Mesenchymal stem cell (in vitro differentiated cells and primary cell): ENCODE measurements at regions not wholly inside any gene's neighbourhood (a gene's known extent, or its start where the extent isn't known, plus 50 kb on each side); places are given as distances from the start of the nearest gene placed in this dataset.
A peak's percentile ranks its signal among the peaks of the same experiment; 100 is the strongest.

ENCODE experiments used
- DNase-seq: peaks from one replicate; pipeline ENCODE4 v3.0.0-alpha.2; 2013
- H2AFZ ChIP-seq: one replicate; pipeline ENCODE4 v1.6.1; 2013; ENCODE audit warnings: low read depth, mild to moderate bottlenecking, control low read depth, inconsistent platforms, low read length, moderate library complexity
- H2AK5ac ChIP-seq: 2 replicates; pipeline ENCODE4 v1.6.1; 2013; ENCODE audit warnings: low read length, moderate library complexity, mild to moderate bottlenecking, inconsistent platforms; ENCODE audit not compliant: severe bottlenecking
- H2BK120ac ChIP-seq: one replicate; pipeline ENCODE4 v1.6.1; 2013; ENCODE audit warnings: low read depth, mild to moderate bottlenecking, inconsistent platforms, low read length, moderate library complexity
- H2BK12ac ChIP-seq, 2 experiments: one replicate each; pipeline ENCODE4 v1.6.1; 2013; ENCODE audit warnings: inconsistent platforms in 2 of 2, low read length in 2 of 2, mild to moderate bottlenecking in 2 of 2, moderate library complexity in 2 of 2, control low read depth in 1 of 2
- H2BK15ac ChIP-seq: one replicate; pipeline ENCODE4 v1.6.1; 2013; ENCODE audit warnings: mild to moderate bottlenecking, low read depth, inconsistent platforms; ENCODE audit not compliant: poor library complexity, severe bottlenecking
- H2BK5ac ChIP-seq: 2 replicates; pipeline ENCODE4 v1.6.1; 2013; ENCODE audit warnings: low read depth, mild to moderate bottlenecking, low read length, control low read depth, inconsistent platforms; ENCODE audit not compliant: poor library complexity, severe bottlenecking
- H3K14ac ChIP-seq, 2 experiments: one replicate each; pipeline ENCODE4 v1.6.1; 2013; ENCODE audit warnings: inconsistent platforms in 2 of 2, low read length in 2 of 2, control low read depth in 1 of 2, mild to moderate bottlenecking in 1 of 2, moderate library complexity in 1 of 2
- H3K18ac ChIP-seq, 2 experiments: one replicate each; pipeline ENCODE4 v1.6.1; 2013; ENCODE audit warnings: inconsistent platforms in 2 of 2, low read length in 2 of 2, control low read depth in 1 of 2, low read depth in 1 of 2, mild to moderate bottlenecking in 1 of 2
- H3K23ac ChIP-seq, 2 experiments: one replicate each; pipeline ENCODE4 v1.6.1; 2013; ENCODE audit warnings: inconsistent platforms in 2 of 2, low read length in 2 of 2, mild to moderate bottlenecking in 2 of 2, moderate library complexity in 2 of 2, control low read depth in 1 of 2
- H3K27ac ChIP-seq: 2 replicates; pipeline ENCODE4 v1.5.1; 2013; ENCODE audit warnings: mild to moderate bottlenecking, moderate library complexity, low read length, control low read depth, inconsistent platforms; ENCODE audit not compliant: poor library complexity, severe bottlenecking
- H3K27me3 ChIP-seq, 2 experiments: 2 replicates each; pipeline versions ENCODE4 v1.6.1 to v1.7.0; 2013; ENCODE audit warnings: low read length in 2 of 2, mild to moderate bottlenecking in 2 of 2, moderate library complexity in 2 of 2, control low read depth in 1 of 2, inconsistent platforms in 1 of 2; ENCODE audit not compliant: control insufficient read depth in 1 of 2, insufficient read depth in 1 of 2
- H3K36me3 ChIP-seq, 2 experiments: 2 replicates each; pipeline versions ENCODE4 v1.6.1 to v1.7.0; 2013; ENCODE audit warnings: low read length in 2 of 2, control low read depth in 1 of 2, inconsistent platforms in 1 of 2, low read depth in 1 of 2, mild to moderate bottlenecking in 1 of 2; ENCODE audit not compliant: insufficient read depth in 2 of 2, control insufficient read depth in 1 of 2
- H3K4ac ChIP-seq, 2 experiments: one replicate each; pipeline ENCODE4 v1.6.1; 2013; ENCODE audit warnings: inconsistent platforms in 2 of 2, low read length in 2 of 2, mild to moderate bottlenecking in 2 of 2, moderate library complexity in 2 of 2, control low read depth in 1 of 2, low read depth in 1 of 2
- H3K4me1 ChIP-seq: 2 replicates; pipeline ENCODE4 v1.6.1; 2013; ENCODE audit warnings: low read depth, low read length, control low read depth; ENCODE audit not compliant: control insufficient read depth, insufficient read depth
- H3K4me2 ChIP-seq: 2 replicates; pipeline ENCODE4 v1.6.1; 2013; ENCODE audit warnings: low read length, mild to moderate bottlenecking, inconsistent platforms; ENCODE audit not compliant: poor library complexity, severe bottlenecking
- H3K4me3 ChIP-seq, 2 experiments: 2 replicates each; pipeline versions ENCODE4 v1.5.1 to v1.7.0; 2013; ENCODE audit warnings: low read length in 2 of 2, mild to moderate bottlenecking in 2 of 2, control low read depth in 1 of 2, low read depth in 1 of 2; ENCODE audit not compliant: insufficient read depth in 1 of 2
- H3K79me1 ChIP-seq: replicated peaks from 2 replicates; pipeline ENCODE4 v1.6.1; 2013; ENCODE audit warnings: mild to moderate bottlenecking, control low read depth, low read length, inconsistent platforms; ENCODE audit not compliant: poor library complexity, severe bottlenecking
- H3K9ac ChIP-seq: 2 replicates; pipeline ENCODE4 v1.7.0; 2013; ENCODE audit warnings: mild to moderate bottlenecking, low read length, moderate library complexity
- H3K9me3 ChIP-seq: 2 replicates; pipeline ENCODE4 v1.7.0; 2013; ENCODE audit warnings: mild to moderate bottlenecking, low read length; ENCODE audit not compliant: control insufficient read depth
- H4K8ac ChIP-seq: one replicate; pipeline ENCODE4 v1.6.1; 2013; ENCODE audit warnings: inconsistent platforms, mild to moderate bottlenecking, low read length, moderate library complexity
- H4K91ac ChIP-seq: one replicate; pipeline ENCODE4 v1.6.1; 2013; ENCODE audit warnings: mild to moderate bottlenecking, low read length, inconsistent platforms
- WGBS: methylation state at CpG from one replicate; pipeline ENCODE4 v1.1.7; 2013; ENCODE audit warnings: mixed read lengths; 5-methylcytosine and 5-hydroxymethylcytosine counted together

- 75% methylated on average over 8 of the region's 8 CpGs for WGBS
- no peak overlapping the region for H3K18ac ChIP-seq
- DNase-seq: no peak
- no peaks in the 10 kb centered on the region for H3K36me3 ChIP-seq
- H2AFZ ChIP-seq: no peak overlapping the region
- H2BK5ac ChIP-seq: no peak overlapping the region
- peaks cover 2% of the 10 kb centered on the region for H3K4me1 ChIP-seq
- no peak overlapping the region for H3K9ac ChIP-seq
- no peak overlapping the region for H2BK120ac ChIP-seq
- H3K23ac ChIP-seq: no peak overlapping the region
- H3K27ac ChIP-seq: no peak overlapping the region
- no peak overlapping the region for H2BK12ac ChIP-seq
- H4K91ac ChIP-seq: no peak overlapping the region
- H2BK15ac ChIP-seq: no peak overlapping the region
- no peak overlapping the region for H3K4ac ChIP-seq
- H3K79me1 ChIP-seq: no peaks in the 10 kb centered on the region
- H3K14ac ChIP-seq: no peak overlapping the region
- H3K27me3 ChIP-seq: peaks cover 0 to 54% of the 10 kb centered on the region in 2 experiments
- no peak overlapping the region for H2AK5ac ChIP-seq
- H4K8ac ChIP-seq: no peak overlapping the region
- no peak overlapping the region for H3K4me3 ChIP-seq
- H3K9me3 ChIP-seq: no peaks in the 10 kb centered on the region
- H3K4me2 ChIP-seq: no peak overlapping the region
Observed at GRCh38 chr11:19552161-19552560, 160.5 kb upstream of the NAV2 start.

GRCh38 chr11:19551457-19551856 lies 161.2 kb upstream of the NAV2 start:
- Histone ChIP-seq H2BK120ac (no peak overlapping the region), H3K27ac (no peak overlapping the region), H4K91ac (no peak overlapping the region), H3K4me2 (no peak overlapping the region), H3K4me1 (peaks cover 2% of the 10 kb centered on the region), H3K9me3 (no peaks in the 10 kb centered on the region), H2AK5ac (no peak overlapping the region), H3K9ac (no peak overlapping the region), H2BK5ac (no peak overlapping the region), H3K23ac (no peak overlapping the region), H3K27me3 (peaks cover 0 to 59% of the 10 kb centered on the region in 2 experiments), H3K18ac (no peak overlapping the region), H2AFZ (no peak overlapping the region), H3K4ac (no peak overlapping the region), H2BK15ac (no peak overlapping the region), H3K79me1 (no peaks in the 10 kb centered on the region), H2BK12ac (no peak overlapping the region), H3K4me3 (no peak overlapping the region), H3K14ac (no peak overlapping the region), H4K8ac (no peak overlapping the region), H3K36me3 (no peaks in the 10 kb centered on the region)
- WGBS: 87% methylated on average over 3 of the region's 4 CpGs
- DNase-seq: no peak

- WGBS: 83% methylated on average over 3 of the region's 3 CpGs
- Histone ChIP-seq H2AFZ (no peak overlapping the region), H2AK5ac (no peak overlapping the region), H3K4me2 (no peak overlapping the region), H3K9ac (peak overlapping the region; percentile 12), H3K27me3 (peaks cover 0 to 68% of the 10 kb centered on the region in 2 experiments), H2BK5ac (no peak overlapping the region), H3K23ac (no peak overlapping the region), H2BK15ac (no peak overlapping the region), H2BK12ac (no peak overlapping the region), H3K79me1 (no peaks in the 10 kb centered on the region), H3K9me3 (no peaks in the 10 kb centered on the region), H3K4me1 (no peaks in the 10 kb centered on the region), H3K14ac (no peak overlapping the region), H4K91ac (no peak overlapping the region), H3K4me3 (no peak overlapping the region), H3K4ac (no peak overlapping the region), H2BK120ac (no peak overlapping the region), H3K36me3 (no peaks in the 10 kb centered on the region), H3K18ac (no peak overlapping the region), H4K8ac (no peak overlapping the region), H3K27ac (no peak overlapping the region)
- no peak for DNase-seq
Observed at GRCh38 chr11:19547044-19547443, 165.6 kb upstream of the NAV2 start.

GRCh38 chr11:19546325-19546724 lies 166.3 kb upstream of the NAV2 start:
- H3K23ac ChIP-seq: no peak overlapping the region
- no peaks in the 10 kb centered on the region for H3K79me1 ChIP-seq
- WGBS: 78% methylated on average over 2 of the region's 5 CpGs
- H3K4me2 ChIP-seq: no peak overlapping the region
- H3K27ac ChIP-seq: no peak overlapping the region
- no peaks in the 10 kb centered on the region for H3K36me3 ChIP-seq
- peak overlapping the region; percentile 15 for H3K9ac ChIP-seq
- no peak overlapping the region for H4K91ac ChIP-seq
- no peak overlapping the region for H2BK12ac ChIP-seq
- H3K4me1 ChIP-seq: no peaks in the 10 kb centered on the region
- H3K14ac ChIP-seq: no peak overlapping the region
- H3K4ac ChIP-seq: no peak overlapping the region
- peaks cover 0 to 69% of the 10 kb centered on the region in 2 experiments for H3K27me3 ChIP-seq
- no peak overlapping the region for H3K18ac ChIP-seq
- no peak overlapping the region for H2BK15ac ChIP-seq
- no peak overlapping the region for H2AFZ ChIP-seq
- no peaks in the 10 kb centered on the region for H3K9me3 ChIP-seq
- H2AK5ac ChIP-seq: no peak overlapping the region
- H2BK5ac ChIP-seq: no peak overlapping the region
- H4K8ac ChIP-seq: no peak overlapping the region
- no peak overlapping the region for H2BK120ac ChIP-seq
- DNase-seq: no peak
- H3K4me3 ChIP-seq: no peak overlapping the region
